H1 (cell line): ENCODE measurements at regions not wholly inside any gene's neighbourhood (a gene's known extent, or its start where the extent isn't known, plus 50 kb on each side); places are given as distances from the start of the nearest gene placed in this dataset.

Experiments used
- CTCF ChIA-PET: fragments of 300-600 bp; sonication (Branson Sonifier 250); formaldehyde crosslinking; loops from one replicate; lab custom pipeline; 2021; ENCODE audit not compliant: partially characterized antibody; lab: Charles Lee
- POLR2A ChIA-PET: fragments of 300-600 bp; sonication (Branson Sonifier 250); formaldehyde crosslinking; loops from one replicate; lab custom pipeline; 2021; ENCODE audit warnings: inconsistent platforms; ENCODE audit not compliant: partially characterized antibody; lab: Charles Lee
- DNase-seq, 2 experiments: peaks; one replicate each; pipeline versions ENCODE4 v3.0.0 to v3.0.0-alpha.2; 2010 to 2022; ENCODE audit warnings: low spot score in 2 of 2, low read depth in 1 of 2, mixed read lengths in 1 of 2
- FAIRE-seq: peaks from 2 replicates; lab custom pipeline; 2011; peaks lifted over from hg19 to GRCh38; lab: Jason Lieb, UNC
- H2AFZ ChIP-seq: 2 replicates; pipeline ENCODE4 v1.8.1; 2012; ENCODE audit warnings: low read length, inconsistent platforms
- H2AK5ac ChIP-seq: 2 replicates; pipeline ENCODE4 v1.6.1; 2013; ENCODE audit warnings: low read depth, low read length
- H2BK120ac ChIP-seq: replicated peaks from 2 replicates; pipeline ENCODE3; 2013; ENCODE audit warnings: low read depth, low read length, inconsistent platforms
- H2BK12ac ChIP-seq: 2 replicates; pipeline ENCODE4 v1.6.1; 2013; ENCODE audit warnings: low read depth, low read length
- H2BK15ac ChIP-seq: 2 replicates; pipeline ENCODE4 v1.6.1; 2013; ENCODE audit warnings: low read length
- H2BK20ac ChIP-seq: 2 replicates; pipeline ENCODE4 v1.6.1; 2013; ENCODE audit warnings: low read length
- H2BK5ac ChIP-seq: 2 replicates; pipeline ENCODE4 v1.6.1; 2013; ENCODE audit warnings: low read depth, low read length
- H3K14ac ChIP-seq: 2 replicates; pipeline ENCODE4 v1.6.1; 2013; ENCODE audit warnings: inconsistent platforms; ENCODE audit not compliant: insufficient read length
- H3K18ac ChIP-seq: 2 replicates; pipeline ENCODE4 v1.6.1; 2013; ENCODE audit warnings: low read length; ENCODE audit errors: extremely low read depth
- H3K23ac ChIP-seq: 2 replicates; pipeline ENCODE4 v1.6.1; 2013; ENCODE audit warnings: inconsistent platforms; ENCODE audit not compliant: insufficient read length
- H3K23me2 ChIP-seq: 2 replicates; pipeline ENCODE4 v1.6.1; 2013; ENCODE audit warnings: low read depth, low read length
- H3K27ac ChIP-seq: 2 replicates; pipeline ENCODE4 v1.6.1; 2011; ENCODE audit warnings: low read depth, low read length, inconsistent platforms
- H3K27me3 ChIP-seq, 4 experiments: replicated peaks in 1 of 4; 1 replicate in 1 of 4; 2 replicates in 3 of 4; pipeline versions ENCODE4 v1.6.1 to v1.8.1; 2011 to 2013; ENCODE audit warnings: low read length in 3 of 4, mild to moderate bottlenecking in 3 of 4, inconsistent platforms in 2 of 4, mixed read lengths in 2 of 4, moderate library complexity in 1 of 4; ENCODE audit not compliant: control insufficient read depth in 3 of 4, insufficient read depth in 3 of 4; ENCODE audit errors: extremely low read depth in 1 of 4
- H3K36me3 ChIP-seq, 4 experiments: 2 replicates each; pipeline versions ENCODE4 v1.6.1 to v1.8.1; 2011 to 2013; ENCODE audit warnings: mild to moderate bottlenecking in 4 of 4, low read length in 3 of 4, moderate library complexity in 2 of 4, control low read depth in 1 of 4, inconsistent platforms in 1 of 4; ENCODE audit not compliant: insufficient read depth in 4 of 4, control insufficient read depth in 2 of 4
- H3K4ac ChIP-seq: replicated peaks from 2 replicates; pipeline ENCODE3; 2013; ENCODE audit warnings: low read length, low read depth, mixed read lengths, inconsistent platforms; ENCODE audit not compliant: insufficient read length
- H3K4me1 ChIP-seq, 4 experiments: replicated peaks in 1 of 4; 1 replicate in 1 of 4; 2 replicates in 3 of 4; pipeline versions ENCODE4 v1.6.1 to v1.8.1; 2011 to 2013; ENCODE audit warnings: low read length in 3 of 4, inconsistent platforms in 2 of 4, mixed read lengths in 1 of 4; ENCODE audit not compliant: insufficient read depth in 4 of 4, control insufficient read depth in 3 of 4
- H3K4me2 ChIP-seq, 2 experiments: 2 replicates each; pipeline versions ENCODE4 v1.6.1 to v1.8.1; 2011 to 2013; ENCODE audit warnings: low read depth in 2 of 2, low read length in 2 of 2, control low read depth in 1 of 2, inconsistent platforms in 1 of 2, mild to moderate bottlenecking in 1 of 2; ENCODE audit not compliant: insufficient read depth in 1 of 2
- H3K4me3 ChIP-seq, 4 experiments: fragments of 200-600, 300-600 bp in 1 of 4; sonication (generic), shearing (Covaris generic), sonication (Bioruptor Twin) in 1 of 4; 2 replicates each; pipeline versions ENCODE4 v1.5.1 to v1.8.1; 2011 to 2016; ENCODE audit warnings: low read length in 4 of 4, low read depth in 3 of 4, control low read depth in 2 of 4, inconsistent platforms in 2 of 4, mild to moderate bottlenecking in 2 of 4, mixed read lengths in 1 of 4, moderate library complexity in 1 of 4; ENCODE audit not compliant: insufficient read depth in 2 of 4; ENCODE audit errors: extremely low read depth in 1 of 4
- H3K56ac ChIP-seq: replicated peaks from 2 replicates; pipeline ENCODE3; 2013; ENCODE audit warnings: low read depth, mild to moderate bottlenecking, mixed read lengths, low read length, inconsistent platforms; ENCODE audit not compliant: insufficient read length
- H3K79me1 ChIP-seq: 2 replicates; pipeline ENCODE4 v1.6.1; 2013; ENCODE audit warnings: low read depth, low read length, control low read depth
- H3K79me2 ChIP-seq, 2 experiments: 2 replicates each; pipeline versions ENCODE4 v1.6.1 to v1.8.1; 2012 to 2013; ENCODE audit warnings: low read length in 2 of 2, mild to moderate bottlenecking in 2 of 2, inconsistent platforms in 1 of 2; ENCODE audit not compliant: insufficient read depth in 2 of 2, control insufficient read depth in 1 of 2
- H3K9ac ChIP-seq, 4 experiments: replicated peaks in 1 of 4; 1 replicate in 1 of 4; 2 replicates in 3 of 4; pipeline versions ENCODE4 v1.6.1 to v1.8.1; 2011 to 2013; ENCODE audit warnings: low read depth in 3 of 4, low read length in 3 of 4, control low read depth in 2 of 4, mild to moderate bottlenecking in 2 of 4, moderate library complexity in 2 of 4, inconsistent platforms in 1 of 4; ENCODE audit errors: extremely low read depth in 1 of 4
- H3K9me3 ChIP-seq, 2 experiments: 2 replicates each; pipeline versions ENCODE4 v1.6.1 to v1.8.1; 2012 to 2013; ENCODE audit warnings: mild to moderate bottlenecking in 2 of 2, moderate library complexity in 2 of 2, control low read depth in 1 of 2, inconsistent platforms in 1 of 2, low read depth in 1 of 2, low read length in 1 of 2, mixed read lengths in 1 of 2; ENCODE audit not compliant: insufficient read depth in 2 of 2
- H4K20me1 ChIP-seq, 2 experiments: replicated peaks in 1 of 2; 2 replicates each; pipeline versions ENCODE3 to v1.8.1; 2011 to 2013; ENCODE audit warnings: inconsistent platforms in 2 of 2, low read length in 2 of 2, mild to moderate bottlenecking in 1 of 2; ENCODE audit not compliant: insufficient read depth in 2 of 2, control insufficient read depth in 1 of 2
- H4K5ac ChIP-seq: 2 replicates; pipeline ENCODE4 v1.6.1; 2013; ENCODE audit warnings: low read length, low read depth, mixed read lengths, inconsistent platforms; ENCODE audit not compliant: insufficient read length
- H4K8ac ChIP-seq: 2 replicates; pipeline ENCODE4 v1.8.0; 2013; ENCODE audit warnings: mild to moderate bottlenecking, moderate library complexity, low read length, inconsistent platforms; ENCODE audit not compliant: insufficient read depth; ENCODE audit errors: extremely low read depth
- H4K91ac ChIP-seq: replicated peaks from 2 replicates; pipeline ENCODE3; 2013; ENCODE audit warnings: low read length, mixed read lengths, inconsistent platforms; ENCODE audit not compliant: insufficient read length
- EGR1 ChIP-seq: IDR thresholded peaks from 2 replicates; pipeline ENCODE4 v1.6.1; 2011; ENCODE audit warnings: low read depth, low read length, borderline replicate concordance
- JUND ChIP-seq: IDR thresholded peaks from 2 replicates; pipeline ENCODE4 v1.6.1; 2011; ENCODE audit warnings: mild to moderate bottlenecking, improper control_type of control experiment, low read length
- RNF2 ChIP-seq: fragments of 200-900, 300-1000 bp; sonication (generic); IDR thresholded peaks from 2 replicates; pipeline ENCODE4 v1.7.1; 2016; ENCODE audit warnings: borderline replicate concordance, low read depth, mild to moderate bottlenecking, antibody characterized with exemption, low read length; ENCODE audit not compliant: poor library complexity, severe bottlenecking; ENCODE audit errors: missing control alignments
- WGBS, 2 experiments: shearing (Covaris generic) in 1 of 2; methylation state at CpG; one replicate each; pipeline versions ENCODE4 v1.1.6 to v1.1.7; 2013 to 2015; ENCODE audit warnings: low lambda C conversion rate in 2 of 2, mixed read lengths in 2 of 2, inconsistent platforms in 1 of 2, low coverage in 1 of 2, missing lambda C conversion rate in 1 of 2; ENCODE audit not compliant: insufficient replicate concordance in 2 of 2, insufficient coverage in 1 of 2, insufficient read length in 1 of 2; ENCODE audit errors: extremely low coverage in 1 of 2, missing lambda C conversion rate in 1 of 2; 5-methylcytosine and 5-hydroxymethylcytosine counted together

DNA sequence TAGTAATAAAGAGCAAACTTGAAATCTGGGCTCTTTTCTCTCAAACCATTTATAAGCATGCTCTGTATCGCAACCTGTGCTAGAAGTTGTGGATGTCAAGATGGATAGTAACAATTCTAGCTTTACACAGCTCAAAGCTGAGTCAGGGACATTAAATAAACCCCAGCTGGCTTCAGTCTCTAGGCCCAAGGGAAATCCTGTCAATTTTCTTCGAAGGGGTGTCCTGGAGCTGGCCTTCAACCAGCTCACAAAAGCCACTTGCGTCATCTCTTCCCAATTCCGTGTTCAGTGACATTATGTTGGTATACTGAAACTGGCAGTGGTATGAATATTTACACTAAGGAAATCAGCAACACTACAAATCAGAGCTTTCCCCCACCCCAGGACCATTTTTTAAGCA is 89.8 kb upstream of the PRKG2 start:
- H3K23me2 ChIP-seq, result no peaks in the 10 kb centered on the region
- no peak for TF ChIP-seq JUND
- no peak for TF ChIP-seq RNF2
- TF ChIP-seq EGR1, result no peak

More for the DNA sequence above, 89.8 kb upstream of the PRKG2 start:
- Histone ChIP-seq H3K4me2 (no peak overlapping the region), H3K79me1 (no peaks in the 10 kb centered on the region), H4K91ac (no peak overlapping the region), H3K23ac (no peak overlapping the region), H3K18ac (no peak overlapping the region), H4K20me1 (no peaks in the 10 kb centered on the region), H3K4me1 (no peaks in the 10 kb centered on the region), H2BK5ac (no peak overlapping the region), H2AFZ (no peak overlapping the region), H2AK5ac (no peak overlapping the region), H4K5ac (no peak overlapping the region), H3K27me3 (peaks cover 0 to 1% (median 0%) of the 10 kb centered on the region in 4 experiments; a peak in 1 of 7 replicates), H4K8ac (no peak overlapping the region), H3K4ac (no peak overlapping the region), H3K9ac (no peak overlapping the region), H2BK12ac (no peak overlapping the region), H2BK20ac (no peak overlapping the region), H3K36me3 (no peaks in the 10 kb centered on the region), H3K9me3 (no peaks in the 10 kb centered on the region), H2BK120ac (no peak overlapping the region), H3K56ac (no peak overlapping the region), H3K14ac (no peak overlapping the region), H3K27ac (no peak overlapping the region), H3K4me3 (no peak overlapping the region), H2BK15ac (no peak overlapping the region), H3K79me2 (no peaks in the 10 kb centered on the region)
- ChIA-PET CTCF (interaction anchor here (0.5 to 1.2 kb wide), 2 partner anchors 46 to 101 kb away, joined by 3 to 4 read pairs; no protein-coding TSS in a partner anchor), POLR2A (no interaction called here)
- 92% methylated on average over 4 of the region's 4 CpGs; no CpG with 5 or more reads in 1 of the 2 experiments for WGBS, 2 experiments
- FAIRE-seq (no peak), DNase-seq (no peak)
